Stimulated activated memory B cell treated with anti-CD40 and anti-IgM and Interleukin-4, amounts not matched to agents 10 μg/mL and 1 μg/mL and 100 μg/mL, for 72 hours (primary cell): ENCODE measurements at regions not wholly inside any gene's neighbourhood (a gene's known extent, or its start where the extent isn't known, plus 50 kb on each side); places are given as distances from the start of the nearest gene placed in this dataset.
"Not testable (repeated sequence)": the region's sequence is repeated elsewhere in the genome, so short reads cannot be mapped to it uniquely, and the experiment has no call there.

Source experiments
- ATAC-seq: fragments of 150-1000 bp; cut with Tn5 transposase; 2 replicates; pipeline ENCODE4 v1.10.0; 2021
- H3K27ac Mint-ChIP-seq: one replicate; pipeline ENCODE4 v1.8.0; 2022; ENCODE audit warnings: mild to moderate bottlenecking, mixed read lengths
- H3K27me3 Mint-ChIP-seq: one replicate; pipeline ENCODE4 v1.8.0; 2022; ENCODE audit warnings: mixed read lengths
- H3K36me3 Mint-ChIP-seq: one replicate; pipeline ENCODE4 v1.8.0; 2022; ENCODE audit warnings: mixed read lengths
- H3K4me1 Mint-ChIP-seq: one replicate; pipeline ENCODE4 v1.8.0; 2022; ENCODE audit warnings: mixed read lengths
- H3K4me3 Mint-ChIP-seq: one replicate; pipeline ENCODE4 v1.8.0; 2022; ENCODE audit warnings: mild to moderate bottlenecking, moderate library complexity, mixed read lengths
- H3K9me3 Mint-ChIP-seq: one replicate; pipeline ENCODE4 v1.8.0; 2022; ENCODE audit warnings: mixed read lengths

- H3K9me3 Mint-ChIP-seq: no peaks in the 10 kb centered on the region
- peaks cover 53% of the 10 kb centered on the region for H3K4me1 Mint-ChIP-seq
- H3K4me3 Mint-ChIP-seq: peak overlapping the region; percentile 81
- H3K27me3 Mint-ChIP-seq: no peaks in the 10 kb centered on the region
- H3K36me3 Mint-ChIP-seq: peaks cover 17% of the 10 kb centered on the region
- H3K27ac Mint-ChIP-seq: peak overlapping the region; percentile 98
- ATAC-seq: no peak
These were observed 77.5 kb upstream of the SERTAD2 start for GRCh38 chr2:64731263-64731643.

DNA sequence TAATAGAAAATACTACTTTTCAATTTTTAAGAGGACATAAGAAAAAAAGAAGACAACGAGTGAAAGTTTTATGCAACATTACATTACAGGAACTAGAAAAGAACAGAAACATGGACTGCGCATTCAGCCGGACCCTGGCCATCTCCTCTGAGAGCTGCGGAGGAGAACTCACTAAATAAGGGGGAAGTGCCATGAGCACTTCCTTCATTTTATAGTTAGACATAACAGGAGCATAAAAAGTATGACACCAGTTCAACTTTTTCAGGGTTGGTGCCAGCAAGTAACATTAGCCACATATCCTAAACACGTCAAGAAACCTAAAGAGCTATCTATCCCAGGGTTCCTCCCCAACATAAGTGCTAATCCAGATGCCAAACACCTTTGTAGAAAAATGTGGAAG, 78.0 kb upstream of the SERTAD2 start:
- no peaks in the 10 kb centered on the region for H3K9me3 Mint-ChIP-seq

DNA sequence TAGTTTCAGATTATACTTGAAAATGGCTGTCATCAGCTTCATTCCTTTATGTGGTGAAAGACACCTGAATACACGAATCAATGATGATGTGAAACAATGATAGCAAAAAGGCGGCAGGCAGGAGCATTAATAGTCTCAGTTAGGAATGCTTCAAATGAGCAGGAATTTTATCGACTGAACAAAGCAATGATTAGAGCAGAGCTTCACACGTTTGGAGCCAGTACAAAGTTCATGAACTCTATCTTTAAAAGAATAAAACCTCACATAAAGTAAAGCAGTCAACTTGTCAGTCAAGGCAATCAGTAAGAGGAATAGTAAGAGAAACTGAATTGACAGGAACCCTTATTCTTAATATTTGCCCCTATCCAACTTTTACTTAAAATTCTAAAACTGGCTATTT, 78.4 kb upstream of the SERTAD2 start:
- Mint-ChIP-seq H3K36me3 (peaks cover 17% of the 10 kb centered on the region), H3K9me3 (no peaks in the 10 kb centered on the region), H3K4me1 (peaks cover 50% of the 10 kb centered on the region), H3K4me3 (no peak overlapping the region), H3K27me3 (no peaks in the 10 kb centered on the region), H3K27ac (peak overlapping the region; percentile 98)
- no peak for ATAC-seq

More for the DNA sequence above, 78.0 kb upstream of the SERTAD2 start:
- Mint-ChIP-seq H3K4me1 (peaks cover 50% of the 10 kb centered on the region), H3K27me3 (no peaks in the 10 kb centered on the region), H3K4me3 (peak overlapping the region; percentile 29), H3K36me3 (peaks cover 17% of the 10 kb centered on the region), H3K27ac (peak overlapping the region; percentile 98)
- no peak for ATAC-seq

DNA sequence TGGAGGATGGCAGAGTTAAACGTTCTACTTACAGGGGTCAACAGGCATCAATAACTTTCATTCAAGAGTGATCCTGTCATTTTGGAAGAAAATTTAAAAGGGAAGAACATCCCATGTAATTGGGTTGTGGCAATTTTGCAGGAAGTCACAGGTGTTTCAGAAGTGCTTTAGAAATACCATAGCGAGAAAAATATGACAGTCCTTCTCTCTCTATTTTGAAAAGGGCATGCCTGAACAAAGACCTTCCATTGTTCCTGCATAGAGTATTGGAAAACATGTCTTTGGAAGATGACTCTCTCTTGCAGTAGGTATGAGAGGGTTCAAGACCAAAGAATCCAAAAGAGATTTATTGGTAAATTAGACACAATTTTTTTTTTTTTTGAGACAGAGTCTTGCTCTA, 81.8 kb upstream of the SERTAD2 start:
- no peak for ATAC-seq
- Mint-ChIP-seq H3K4me3 (no peak overlapping the region), H3K27me3 (no peaks in the 10 kb centered on the region), H3K36me3 (peaks cover 17% of the 10 kb centered on the region), H3K4me1 (peaks cover 40% of the 10 kb centered on the region), H3K9me3 (no peaks in the 10 kb centered on the region), H3K27ac (peak overlapping the region; percentile 17)

- Mint-ChIP-seq H3K27me3 (no peaks in the 10 kb centered on the region), H3K9me3 (no peaks in the 10 kb centered on the region), H3K4me3 (no peak overlapping the region), H3K4me1 (peaks cover 21% of the 10 kb centered on the region), H3K27ac (peak overlapping the region; percentile 58), H3K36me3 (peaks cover 17% of the 10 kb centered on the region)
- ATAC-seq: peak; percentile 89
These were observed 83.8 kb upstream of the SERTAD2 start for GRCh38 chr2:64737547-64737946.

DNA sequence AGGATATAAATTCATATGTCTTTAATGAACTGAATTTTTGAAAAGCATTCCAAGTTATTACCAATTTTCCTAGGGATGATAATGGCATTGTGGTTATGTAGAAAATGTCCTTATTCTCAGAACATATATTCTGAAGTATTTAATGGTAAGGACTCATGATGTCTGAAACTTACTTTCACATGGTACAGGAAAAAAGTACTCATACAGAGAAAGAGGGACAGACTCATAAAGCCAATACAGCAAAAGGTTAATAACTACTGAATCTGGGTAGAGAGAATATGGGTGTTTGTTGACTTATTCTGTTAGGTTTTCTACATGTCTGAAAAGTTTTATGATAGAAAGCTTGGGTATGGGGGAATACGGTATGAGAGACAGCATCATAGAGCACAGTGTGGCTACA, 84.3 kb upstream of the SERTAD2 start:
- peak; percentile 88 for ATAC-seq
- H3K4me1 Mint-ChIP-seq: peaks cover 21% of the 10 kb centered on the region

GRCh38 chr2:64742678-64743077, 89.0 kb upstream of the SERTAD2 start:
- Mint-ChIP-seq H3K4me1 (peaks cover 15% of the 10 kb centered on the region), H3K9me3 (no peaks in the 10 kb centered on the region), H3K27ac (no peak overlapping the region), H3K36me3 (no peaks in the 10 kb centered on the region), H3K4me3 (no peak overlapping the region), H3K27me3 (no peaks in the 10 kb centered on the region)
- ATAC-seq: no peak

More for the DNA sequence above, 84.3 kb upstream of the SERTAD2 start:
- Mint-ChIP-seq H3K27me3 (no peaks in the 10 kb centered on the region), H3K4me3 (peak overlapping the region; percentile 1), H3K36me3 (peaks cover 17% of the 10 kb centered on the region), H3K27ac (peak overlapping the region; percentile 58), H3K9me3 (no peaks in the 10 kb centered on the region)

- Mint-ChIP-seq H3K9me3 (no peaks in the 10 kb centered on the region), H3K4me3 (no peak overlapping the region), H3K27me3 (no peaks in the 10 kb centered on the region), H3K27ac (no peak overlapping the region), H3K36me3 (no peaks in the 10 kb centered on the region), H3K4me1 (peaks cover 6% of the 10 kb centered on the region)
- no peak for ATAC-seq
These were observed 90.1 kb upstream of the SERTAD2 start for GRCh38 chr2:64743739-64744330.

GRCh38 chr2:64745562-64745961, 91.8 kb upstream of the SERTAD2 start:
- Mint-ChIP-seq H3K27ac (no peak overlapping the region), H3K4me3 (no peak overlapping the region), H3K9me3 (no peaks in the 10 kb centered on the region), H3K36me3 (no peaks in the 10 kb centered on the region), H3K27me3 (no peaks in the 10 kb centered on the region), H3K4me1 (peaks cover 10% of the 10 kb centered on the region)
- ATAC-seq: no peak

DNA sequence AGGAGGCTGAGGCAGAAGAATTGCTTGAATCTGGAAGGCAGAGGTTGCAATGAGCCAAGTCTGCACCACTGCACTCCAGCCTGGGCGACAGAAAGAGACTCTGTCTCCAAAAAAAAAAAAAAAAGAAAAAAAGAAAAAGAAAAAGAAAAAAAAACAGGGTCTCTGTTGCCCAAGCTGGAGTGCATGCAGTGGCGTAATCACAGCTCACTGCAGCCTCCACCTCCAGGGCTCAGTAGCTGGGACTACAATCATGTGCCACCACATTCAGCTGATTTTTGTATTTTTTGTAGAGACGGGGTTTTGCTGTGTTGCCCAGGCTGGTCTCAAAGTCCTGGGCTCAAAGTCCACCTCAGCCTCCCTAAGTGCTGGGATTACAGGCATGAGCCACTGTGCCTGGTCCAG, 94.0 kb upstream of the SERTAD2 start:
- Mint-ChIP-seq H3K4me1 (peaks cover 21% of the 10 kb centered on the region), H3K27ac (peak overlapping the region; percentile 48)
- H3K27me3 Mint-ChIP-seq, H3K36me3 Mint-ChIP-seq, ATAC-seq, H3K9me3 Mint-ChIP-seq, H3K4me3 Mint-ChIP-seq: not testable (repeated sequence)

DNA sequence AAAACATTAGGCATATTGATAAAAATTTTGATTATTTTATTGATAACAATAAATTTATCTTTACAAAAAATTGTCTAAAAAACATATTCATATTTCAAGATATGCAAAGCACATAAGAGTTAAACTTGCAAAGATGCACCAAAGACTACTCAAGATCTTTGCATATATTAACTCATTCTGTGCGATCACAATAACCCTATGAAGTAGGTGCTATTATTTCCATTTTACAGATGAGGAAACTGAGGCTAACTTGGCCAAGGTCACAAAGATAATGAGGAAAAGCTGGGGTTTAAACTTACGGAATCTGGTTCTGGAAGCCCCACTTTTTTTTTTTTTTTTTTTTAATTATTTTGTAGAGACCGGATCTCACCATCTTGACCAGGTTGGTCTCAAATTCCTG, 94.4 kb upstream of the SERTAD2 start:
- ATAC-seq: no peak
- no peaks in the 10 kb centered on the region for H3K9me3 Mint-ChIP-seq
- H3K27me3 Mint-ChIP-seq: no peaks in the 10 kb centered on the region
- H3K4me3 Mint-ChIP-seq: no peak overlapping the region
- H3K27ac Mint-ChIP-seq: peak overlapping the region; percentile 94
- no peaks in the 10 kb centered on the region for H3K36me3 Mint-ChIP-seq
- H3K4me1 Mint-ChIP-seq: peaks cover 23% of the 10 kb centered on the region

DNA sequence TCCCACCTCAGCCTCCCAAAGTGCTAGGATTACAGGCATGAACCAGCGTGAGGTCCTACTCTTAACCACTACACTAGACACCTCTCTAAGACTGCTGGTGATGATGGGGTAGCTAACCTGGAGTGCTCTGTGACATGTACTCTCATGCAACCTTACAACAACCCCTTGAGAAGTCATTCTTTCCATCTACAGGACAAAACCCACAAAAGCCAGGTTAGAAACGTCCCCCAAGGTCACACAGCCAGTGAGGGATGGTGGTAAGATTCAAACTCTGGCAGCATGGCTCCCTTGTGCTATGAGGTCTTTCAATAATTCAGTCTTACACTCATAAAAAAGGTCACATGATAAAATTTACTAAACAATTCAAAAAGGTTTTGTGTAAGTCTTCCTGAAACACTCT, 94.8 kb upstream of the SERTAD2 start:
- H3K27ac Mint-ChIP-seq: peak overlapping the region; percentile 94
- H3K27me3 Mint-ChIP-seq: no peaks in the 10 kb centered on the region
- H3K4me1 Mint-ChIP-seq: peaks cover 23% of the 10 kb centered on the region
- H3K9me3 Mint-ChIP-seq: no peaks in the 10 kb centered on the region
- H3K4me3 Mint-ChIP-seq: peak overlapping the region; percentile 97
- H3K36me3 Mint-ChIP-seq: no peaks in the 10 kb centered on the region
- no peak for ATAC-seq

DNA sequence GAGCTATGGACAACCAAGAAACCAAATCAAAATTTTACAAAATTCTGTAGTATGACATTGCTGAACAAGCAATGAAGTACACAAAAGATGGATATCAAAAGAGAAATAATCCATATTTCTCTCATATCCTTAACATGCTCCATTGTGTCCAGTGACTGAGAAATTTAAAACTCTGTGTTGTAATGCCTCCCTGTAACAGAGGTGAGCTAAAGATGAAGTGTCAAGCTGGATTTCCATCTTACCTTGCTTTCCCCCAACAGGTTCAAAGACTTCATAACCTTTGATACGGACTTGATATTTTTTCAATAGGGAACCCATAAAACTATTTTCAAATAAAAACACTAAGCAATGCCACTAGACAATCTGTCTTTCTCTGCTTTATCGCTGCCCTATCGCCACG, 95.7 kb upstream of the SERTAD2 start:
- Mint-ChIP-seq H3K4me3 (peak overlapping the region; percentile 97), H3K27me3 (no peaks in the 10 kb centered on the region)

GRCh38 chr2:64750001-64750816, 96.5 kb upstream of the SERTAD2 start:
- Mint-ChIP-seq H3K36me3 (no peaks in the 10 kb centered on the region), H3K9me3 (no peaks in the 10 kb centered on the region), H3K4me1 (peaks cover 23% of the 10 kb centered on the region), H3K4me3 (peak overlapping the region; percentile 97), H3K27ac (peak overlapping the region; percentile 94), H3K27me3 (no peaks in the 10 kb centered on the region)
- ATAC-seq: no peak

More for the DNA sequence above, 95.7 kb upstream of the SERTAD2 start:
- H3K4me1 Mint-ChIP-seq: peaks cover 23% of the 10 kb centered on the region
- ATAC-seq: no peak
- peak overlapping the region; percentile 94 for H3K27ac Mint-ChIP-seq
- no peaks in the 10 kb centered on the region for H3K36me3 Mint-ChIP-seq
- no peaks in the 10 kb centered on the region for H3K9me3 Mint-ChIP-seq

DNA sequence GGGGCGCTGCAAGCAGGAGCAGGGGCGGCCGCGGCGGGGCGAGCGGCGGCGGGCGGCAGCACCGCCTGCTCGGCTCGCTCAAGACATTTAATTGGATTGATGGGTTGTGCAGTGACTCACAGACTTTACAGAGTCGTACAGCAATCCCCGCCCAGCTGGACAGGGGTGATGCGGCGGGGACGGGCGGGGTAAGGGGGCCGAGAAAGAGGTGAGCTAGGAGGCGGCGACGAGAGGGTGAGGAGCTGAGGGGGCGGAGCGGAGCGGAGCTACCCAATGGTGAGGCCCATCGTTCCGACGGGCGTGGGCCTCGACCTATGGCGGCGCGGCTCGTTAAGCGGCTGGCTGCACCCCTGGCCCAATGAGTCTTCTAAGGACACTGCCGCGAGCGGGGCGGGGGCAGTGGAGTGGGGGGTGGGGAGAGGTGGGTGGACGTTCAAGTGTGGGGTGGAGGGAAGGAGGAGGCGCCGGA, 97.1 kb upstream of the SERTAD2 start:
- Mint-ChIP-seq H3K36me3 (no peaks in the 10 kb centered on the region), H3K4me1 (peaks cover 19% of the 10 kb centered on the region), H3K9me3 (no peaks in the 10 kb centered on the region), H3K27ac (peak overlapping the region; percentile 94), H3K4me3 (peak overlapping the region; percentile 97), H3K27me3 (no peaks in the 10 kb centered on the region)
- peak; percentile 95 for ATAC-seq
